Vagina (tissue), 2 donors: ENCODE measurements at regions not wholly inside any gene's neighbourhood (a gene's known extent, or its start where the extent isn't known, plus 50 kb on each side); places are given as distances from the start of the nearest gene placed in this dataset.

Experiments
- CTCF ChIP-seq, 3 experiments: fragments of 450-650 bp in 2 of 3; fragments of 200-600 bp in 1 of 3; sonication (generic) in 1 of 3; IDR thresholded peaks; one replicate each; pipeline ENCODE4 v1.5.1; 2017 to 2019; ENCODE audit warnings: antibody characterized with exemption in 3 of 3, mild to moderate bottlenecking in 2 of 3, moderate library complexity in 2 of 3
- POLR2A ChIP-seq, 2 donors: fragments of 450-650 bp; IDR thresholded peaks; one replicate each; pipeline ENCODE4 v1.6.1; 2017; ENCODE audit warnings: antibody characterized with exemption in 2 of 2, mild to moderate bottlenecking in 2 of 2, moderate library complexity in 2 of 2

- TF ChIP-seq POLR2A (IDR thresholded peaks at IDR 0.05) (no peak), CTCF (IDR thresholded peaks at IDR 0.05) (no peak)
Observed at GRCh38 chr4:38454284-38454683, 209.7 kb upstream of the KLF3 start.
